A673 (cell line): ENCODE measurements at regions not wholly inside any gene's neighbourhood (a gene's known extent, or its start where the extent isn't known, plus 50 kb on each side); places are given as distances from the start of the nearest gene placed in this dataset.

Experiments
- BruUV-seq: library from RNA; stranded (reverse); fragments of 400-500 nt; replicated peaks from 2 replicates; lab custom pipeline; 2021; lab: Mats Ljungman, UMichigan
- CTCF ChIA-PET: fragments of 300-600 bp; sonication (Branson Sonifier 250); formaldehyde crosslinking; loops from one replicate; lab custom pipeline; 2022; ENCODE audit warnings: antibody characterized with exemption; lab: Charles Lee
- POLR2A ChIA-PET: fragments of 300-600 bp; sonication (Branson Sonifier 250); formaldehyde crosslinking; loops from one replicate; lab custom pipeline; 2022; ENCODE audit warnings: antibody characterized with exemption; ENCODE audit not compliant: low non-redundant PET; lab: Charles Lee
- DNase-seq: peaks from one replicate; pipeline ENCODE4 v3.0.0-alpha.2; 2015; ENCODE audit warnings: low spot score
- H3K27ac ChIP-seq: fragments of 200-600 bp; sonication (generic); 2 replicates; pipeline ENCODE4 v1.5.1; 2016; ENCODE audit warnings: mixed run types, low read depth, mild to moderate bottlenecking, mixed read lengths, antibody characterized with exemption, low read length; ENCODE audit not compliant: poor library complexity, severe bottlenecking
- H3K27me3 ChIP-seq: fragments of 200-600 bp; sonication (generic); replicated peaks from 2 replicates; pipeline ENCODE4 v1.6.1; 2017; ENCODE audit warnings: mixed run types, low read depth, mild to moderate bottlenecking, mixed read lengths, antibody characterized with exemption, low read length; ENCODE audit not compliant: insufficient read depth, poor library complexity
- H3K36me3 ChIP-seq: fragments of 200-600 bp; sonication (generic); 2 replicates; pipeline ENCODE4 v1.6.1; 2016; ENCODE audit warnings: mixed run types, mild to moderate bottlenecking, mixed read lengths, antibody characterized with exemption, low read length; ENCODE audit not compliant: insufficient read depth, poor library complexity, severe bottlenecking
- H3K4me1 ChIP-seq: fragments of 200-600 bp; sonication (generic); 2 replicates; pipeline ENCODE4 v1.6.1; 2017; ENCODE audit warnings: mixed run types, mild to moderate bottlenecking, mixed read lengths, antibody characterized with exemption, low read length; ENCODE audit not compliant: insufficient read depth, poor library complexity, severe bottlenecking
- H3K4me3 ChIP-seq: fragments of 200-600 bp; sonication (generic); 2 replicates; pipeline ENCODE4 v1.5.1; 2016; ENCODE audit warnings: low read depth, mixed run types, mild to moderate bottlenecking, mixed read lengths, low read length; ENCODE audit not compliant: poor library complexity, severe bottlenecking
- H3K9me3 ChIP-seq: fragments of 200-600 bp; sonication (generic); 2 replicates; pipeline ENCODE4 v1.6.1; 2016; ENCODE audit warnings: mixed run types, low read depth, mild to moderate bottlenecking, mixed read lengths, antibody characterized with exemption, low read length; ENCODE audit not compliant: poor library complexity, severe bottlenecking
- CTCF ChIP-seq: fragments of 300-800, 200-600 bp; sonication (generic); conservative IDR thresholded peaks from 2 replicates; pipeline ENCODE4 v1.5.1; 2017; ENCODE audit warnings: low read depth, mild to moderate bottlenecking, antibody characterized with exemption, low read length, moderate library complexity, mixed read lengths
- EZH2 ChIP-seq: fragments of 200-600 bp; sonication (generic); IDR thresholded peaks from 2 replicates; pipeline ENCODE4 v1.6.1; 2017; ENCODE audit warnings: borderline replicate concordance, low read depth, mild to moderate bottlenecking, mixed read lengths, antibody characterized with exemption, low read length; ENCODE audit not compliant: poor library complexity, severe bottlenecking
- intact Hi-C: fragments of 100-400 bp; cut with micrococcal nuclease; formaldehyde crosslinking; loops from one replicate; pipeline ENCODE4 v1.10.0; 2022; ENCODE audit not compliant: unreplicated experiment

DNA sequence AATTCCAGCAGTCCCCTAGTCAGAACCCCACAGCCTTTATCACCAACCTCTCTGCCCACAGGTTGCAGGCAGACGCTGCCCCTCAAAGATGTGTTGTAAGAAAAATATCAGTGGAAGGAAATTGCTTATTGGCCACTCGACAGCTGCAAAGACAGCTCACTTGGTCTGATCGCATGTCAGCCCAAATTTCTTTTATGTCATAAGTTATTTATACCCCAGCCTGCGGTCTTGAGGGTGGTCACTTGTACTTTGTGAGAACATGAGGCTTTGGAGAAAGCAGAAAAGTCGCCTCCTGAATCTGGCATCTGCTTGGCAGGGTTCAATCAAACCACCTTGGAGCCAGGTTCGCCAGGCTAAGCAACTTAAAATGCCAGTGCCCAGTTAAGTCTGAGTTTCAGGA is 236.5 kb upstream of the CDH4 start:
- no peaks in the 10 kb centered on the region for H3K36me3 ChIP-seq
- no peaks in the 10 kb centered on the region for H3K9me3 ChIP-seq
- no peak overlapping the region for H3K27ac ChIP-seq
- ChIA-PET POLR2A (no interaction called here), CTCF (no interaction called here)
- H3K4me3 ChIP-seq, result no peak overlapping the region
- BruUV-seq, result no TSS peak
- DNase-seq, result no peak
- peaks cover 42% of the 10 kb centered on the region for H3K27me3 ChIP-seq
- TF ChIP-seq EZH2 (no peak), CTCF (no peak)
- no peaks in the 10 kb centered on the region for H3K4me1 ChIP-seq
- intact Hi-C loops, result no loop called here

DNA sequence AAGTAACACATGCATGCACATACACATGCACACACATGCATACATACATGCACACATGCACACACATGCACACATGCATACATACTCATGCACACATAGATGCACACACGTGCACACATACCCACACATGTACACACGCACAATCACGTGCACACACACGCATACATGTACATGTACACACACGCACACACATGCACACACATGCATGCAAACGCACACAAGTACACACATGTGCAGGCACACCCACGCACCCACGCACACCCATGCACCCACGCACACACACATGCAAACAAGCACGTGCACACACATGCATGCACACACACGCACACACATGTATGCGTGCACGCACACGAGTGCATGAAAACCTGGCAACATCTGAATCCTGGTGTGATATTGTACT is 232.7 kb upstream of the CDH4 start:
- H3K4me3 ChIP-seq, result no peak overlapping the region
- intact Hi-C loops, result no loop called here
- TF ChIP-seq EZH2 (no peak), CTCF (no peak)
- no TSS peak for BruUV-seq
- ChIA-PET POLR2A (no interaction called here), CTCF (no interaction called here)
- H3K36me3 ChIP-seq, result no peaks in the 10 kb centered on the region
- peaks cover 41% of the 10 kb centered on the region for H3K27me3 ChIP-seq
- H3K4me1 ChIP-seq, result no peaks in the 10 kb centered on the region
- DNase-seq, result no peak
- no peak overlapping the region for H3K27ac ChIP-seq
- no peaks in the 10 kb centered on the region for H3K9me3 ChIP-seq

- no peak for TF ChIP-seq CTCF
- TF ChIP-seq EZH2, result no peak
Observed at GRCh38 chr20:61023612-61024011, 228.4 kb upstream of the CDH4 start.

More at GRCh38 chr20:61023612-61024011, 228.4 kb upstream of the CDH4 start:
- no peak overlapping the region for H3K4me3 ChIP-seq
- no peaks in the 10 kb centered on the region for H3K4me1 ChIP-seq
- no peak overlapping the region for H3K27ac ChIP-seq
- intact Hi-C loops, result no loop called here
- ChIA-PET CTCF (interaction anchor here (0.7 kb wide), 1 partner anchor 28 kb away, joined by 3 read pairs; no protein-coding TSS in a partner anchor), POLR2A (no interaction called here)
- no peaks in the 10 kb centered on the region for H3K36me3 ChIP-seq
- no TSS peak for BruUV-seq
- no peak for DNase-seq
- H3K9me3 ChIP-seq, result no peaks in the 10 kb centered on the region
- peaks cover 13% of the 10 kb centered on the region for H3K27me3 ChIP-seq
